ENCODE measurements at regions not wholly inside any gene's neighbourhood (a gene's known extent, or its start where the extent isn't known, plus 50 kb on each side); places are given as distances from the start of the nearest gene placed in this dataset.

GRCh38 chr17:54007855-54008254 lies 185.1 kb downstream of the KIF2B start:
- no peak overlapping the region for H4K5ac ChIP-seq (ENCODE audit: low read length)
- no peaks in the 10 kb centered on the region for H3K79me1 ChIP-seq (ENCODE audit: low read length)
- peak; percentile 18 for DNase-seq
- no peak overlapping the region for H3K27ac ChIP-seq (ENCODE audit: low read depth, low read length)
- H3K9ac ChIP-seq (ENCODE audit: low read length): no peak overlapping the region
- H3K4ac ChIP-seq (ENCODE audit: low read depth, low read length): no peak overlapping the region
- no peak overlapping the region for H3K4me3 ChIP-seq (ENCODE audit: low read length)
- H3K4me1 ChIP-seq (ENCODE audit: control insufficient read depth, low read depth, low read length): no peaks in the 10 kb centered on the region
- WGBS (ENCODE audit: extremely low coverage, insufficient coverage, low lambda C conversion rate): no CpG with 5 or more reads among the region's 2 CpGs
- H2BK15ac ChIP-seq (replicated peaks; ENCODE audit: low read depth): no peak overlapping the region
- no peaks in the 10 kb centered on the region for H3K79me2 ChIP-seq (ENCODE audit: control insufficient read depth, insufficient read depth, low read length)
- no peak overlapping the region for H3K18ac ChIP-seq (ENCODE audit: low read length)
- H3K56ac ChIP-seq (ENCODE audit: low read length): no peak overlapping the region
- no peak overlapping the region for H3K4me2 ChIP-seq (ENCODE audit: low read length)
- no peaks in the 10 kb centered on the region for H3K27me3 ChIP-seq (ENCODE audit: insufficient read depth, low read length, poor library complexity)
- no peak overlapping the region for H2BK120ac ChIP-seq (ENCODE audit: low read depth, low read length)
- no peak overlapping the region for H3K23ac ChIP-seq (ENCODE audit: low read length)
- no peak overlapping the region for H2BK5ac ChIP-seq (ENCODE audit: low read length)
- H3K36me3 ChIP-seq (ENCODE audit: control insufficient read depth, insufficient read depth, low read length): no peaks in the 10 kb centered on the region
- H2AK5ac ChIP-seq (ENCODE audit: low read length): no peak overlapping the region
- H4K8ac ChIP-seq (ENCODE audit: low read depth, low read length): no peak overlapping the region

GRCh38 chr17:54009502-54009901 lies 186.8 kb downstream of the KIF2B start:
- Histone ChIP-seq H3K4me3 (ENCODE audit: low read length) (no peak overlapping the region), H2BK15ac (replicated peaks; ENCODE audit: low read depth) (no peak overlapping the region), H3K9ac (ENCODE audit: low read length) (no peak overlapping the region), H4K5ac (ENCODE audit: low read length) (no peak overlapping the region), H4K8ac (ENCODE audit: low read depth, low read length) (no peak overlapping the region), H3K18ac (ENCODE audit: low read length) (no peak overlapping the region), H3K56ac (ENCODE audit: low read length) (no peak overlapping the region), H3K27ac (ENCODE audit: low read depth, low read length) (no peak overlapping the region), H3K79me2 (ENCODE audit: control insufficient read depth, insufficient read depth, low read length) (no peaks in the 10 kb centered on the region), H3K36me3 (ENCODE audit: control insufficient read depth, insufficient read depth, low read length) (no peaks in the 10 kb centered on the region), H3K4me1 (ENCODE audit: control insufficient read depth, low read depth, low read length) (no peaks in the 10 kb centered on the region), H2BK5ac (ENCODE audit: low read length) (no peak overlapping the region), H2BK120ac (ENCODE audit: low read depth, low read length) (no peak overlapping the region), H3K4ac (ENCODE audit: low read depth, low read length) (no peak overlapping the region), H3K4me2 (ENCODE audit: low read length) (no peak overlapping the region), H2AK5ac (ENCODE audit: low read length) (no peak overlapping the region), H3K79me1 (ENCODE audit: low read length) (no peaks in the 10 kb centered on the region), H3K23ac (ENCODE audit: low read length) (no peak overlapping the region), H3K27me3 (ENCODE audit: insufficient read depth, low read length, poor library complexity) (no peaks in the 10 kb centered on the region)
- no CpG with 5 or more reads among the region's 4 CpGs for WGBS (ENCODE audit: extremely low coverage, insufficient coverage, low lambda C conversion rate)
- DNase-seq: no peak

- H3K4ac ChIP-seq (ENCODE audit: low read depth, low read length): no peak overlapping the region
- H3K36me3 ChIP-seq (ENCODE audit: control insufficient read depth, insufficient read depth, low read length): no peaks in the 10 kb centered on the region
- peak; percentile 31 for DNase-seq
- no peak overlapping the region for H3K9ac ChIP-seq (ENCODE audit: low read length)
- no peaks in the 10 kb centered on the region for H3K79me2 ChIP-seq (ENCODE audit: control insufficient read depth, insufficient read depth, low read length)
- no peak overlapping the region for H2BK15ac ChIP-seq (replicated peaks; ENCODE audit: low read depth)
- no peaks in the 10 kb centered on the region for H3K79me1 ChIP-seq (ENCODE audit: low read length)
- H3K23ac ChIP-seq (ENCODE audit: low read length): no peak overlapping the region
- H3K4me1 ChIP-seq (ENCODE audit: control insufficient read depth, low read depth, low read length): no peaks in the 10 kb centered on the region
- H2BK5ac ChIP-seq (ENCODE audit: low read length): no peak overlapping the region
- no peak overlapping the region for H2BK120ac ChIP-seq (ENCODE audit: low read depth, low read length)
- no peak overlapping the region for H3K4me3 ChIP-seq (ENCODE audit: low read length)
- no CpG with 5 or more reads among the region's 2 CpGs for WGBS (ENCODE audit: extremely low coverage, insufficient coverage, low lambda C conversion rate)
- H3K56ac ChIP-seq (ENCODE audit: low read length): no peak overlapping the region
- no peak overlapping the region for H4K5ac ChIP-seq (ENCODE audit: low read length)
- no peak overlapping the region for H3K4me2 ChIP-seq (ENCODE audit: low read length)
- H4K8ac ChIP-seq (ENCODE audit: low read depth, low read length): no peak overlapping the region
- H3K18ac ChIP-seq (ENCODE audit: low read length): no peak overlapping the region
- no peak overlapping the region for H3K27ac ChIP-seq (ENCODE audit: low read depth, low read length)
- H3K27me3 ChIP-seq (ENCODE audit: insufficient read depth, low read length, poor library complexity): no peaks in the 10 kb centered on the region
- H2AK5ac ChIP-seq (ENCODE audit: low read length): no peak overlapping the region
Observed at GRCh38 chr17:54013072-54013471, 190.3 kb downstream of the KIF2B start.

- Histone ChIP-seq H3K36me3 (ENCODE audit: control insufficient read depth, insufficient read depth, low read length) (no peaks in the 10 kb centered on the region), H3K4ac (ENCODE audit: low read depth, low read length) (no peak overlapping the region), H3K27ac (ENCODE audit: low read depth, low read length) (no peak overlapping the region), H2AK5ac (ENCODE audit: low read length) (no peak overlapping the region), H3K4me3 (ENCODE audit: low read length) (no peak overlapping the region), H3K9ac (ENCODE audit: low read length) (no peak overlapping the region), H3K23ac (ENCODE audit: low read length) (no peak overlapping the region), H3K18ac (ENCODE audit: low read length) (no peak overlapping the region), H4K8ac (ENCODE audit: low read depth, low read length) (no peak overlapping the region), H3K79me1 (ENCODE audit: low read length) (no peaks in the 10 kb centered on the region), H3K79me2 (ENCODE audit: control insufficient read depth, insufficient read depth, low read length) (no peaks in the 10 kb centered on the region), H2BK120ac (ENCODE audit: low read depth, low read length) (no peak overlapping the region), H4K5ac (ENCODE audit: low read length) (no peak overlapping the region), H2BK15ac (replicated peaks; ENCODE audit: low read depth) (no peak overlapping the region), H3K56ac (ENCODE audit: low read length) (no peak overlapping the region), H2BK5ac (ENCODE audit: low read length) (no peak overlapping the region), H3K4me2 (ENCODE audit: low read length) (no peak overlapping the region), H3K27me3 (ENCODE audit: insufficient read depth, low read length, poor library complexity) (no peaks in the 10 kb centered on the region), H3K4me1 (ENCODE audit: control insufficient read depth, low read depth, low read length) (no peaks in the 10 kb centered on the region)
- no peak for DNase-seq
- no CpG with 5 or more reads among the region's 2 CpGs for WGBS (ENCODE audit: extremely low coverage, insufficient coverage, low lambda C conversion rate)
Observed at GRCh38 chr17:54015734-54016133, 193.0 kb downstream of the KIF2B start.

GRCh38 chr17:54021418-54021817 lies 198.7 kb downstream of the KIF2B start:
- Histone ChIP-seq H2BK15ac (replicated peaks; ENCODE audit: low read depth) (no peak overlapping the region), H4K8ac (ENCODE audit: low read depth, low read length) (no peak overlapping the region), H3K36me3 (ENCODE audit: control insufficient read depth, insufficient read depth, low read length) (no peaks in the 10 kb centered on the region), H3K79me1 (ENCODE audit: low read length) (no peaks in the 10 kb centered on the region), H3K27ac (ENCODE audit: low read depth, low read length) (no peak overlapping the region), H2BK5ac (ENCODE audit: low read length) (no peak overlapping the region), H3K4me1 (ENCODE audit: control insufficient read depth, low read depth, low read length) (no peaks in the 10 kb centered on the region), H2BK120ac (ENCODE audit: low read depth, low read length) (no peak overlapping the region), H3K79me2 (ENCODE audit: control insufficient read depth, insufficient read depth, low read length) (no peaks in the 10 kb centered on the region), H3K9ac (ENCODE audit: low read length) (no peak overlapping the region), H3K4me3 (ENCODE audit: low read length) (no peak overlapping the region), H2AK5ac (ENCODE audit: low read length) (no peak overlapping the region), H3K23ac (ENCODE audit: low read length) (no peak overlapping the region), H3K56ac (ENCODE audit: low read length) (no peak overlapping the region), H3K4me2 (ENCODE audit: low read length) (no peak overlapping the region), H3K18ac (ENCODE audit: low read length) (no peak overlapping the region), H3K27me3 (ENCODE audit: insufficient read depth, low read length, poor library complexity) (no peaks in the 10 kb centered on the region), H4K5ac (ENCODE audit: low read length) (no peak overlapping the region), H3K4ac (ENCODE audit: low read depth, low read length) (no peak overlapping the region)
- no CpG with 5 or more reads among the region's 1 CpG for WGBS (ENCODE audit: extremely low coverage, insufficient coverage, low lambda C conversion rate)
- no peak for DNase-seq

GRCh38 chr17:54028986-54029580 lies 206.4 kb downstream of the KIF2B start:
- Histone ChIP-seq H2BK120ac (ENCODE audit: low read depth, low read length) (no peak overlapping the region), H3K27me3 (ENCODE audit: insufficient read depth, low read length, poor library complexity) (no peaks in the 10 kb centered on the region), H3K79me1 (ENCODE audit: low read length) (no peaks in the 10 kb centered on the region), H3K79me2 (ENCODE audit: control insufficient read depth, insufficient read depth, low read length) (no peaks in the 10 kb centered on the region), H2BK5ac (ENCODE audit: low read length) (no peak overlapping the region), H4K8ac (ENCODE audit: low read depth, low read length) (no peak overlapping the region), H3K4ac (ENCODE audit: low read depth, low read length) (no peak overlapping the region), H3K56ac (ENCODE audit: low read length) (no peak overlapping the region), H3K4me2 (ENCODE audit: low read length) (no peak overlapping the region), H3K4me3 (ENCODE audit: low read length) (no peak overlapping the region), H3K36me3 (ENCODE audit: control insufficient read depth, insufficient read depth, low read length) (no peaks in the 10 kb centered on the region), H3K23ac (ENCODE audit: low read length) (no peak overlapping the region), H3K27ac (ENCODE audit: low read depth, low read length) (no peak overlapping the region), H3K4me1 (ENCODE audit: control insufficient read depth, low read depth, low read length) (no peaks in the 10 kb centered on the region), H2AK5ac (ENCODE audit: low read length) (no peak overlapping the region), H2BK15ac (replicated peaks; ENCODE audit: low read depth) (no peak overlapping the region), H3K9ac (ENCODE audit: low read length) (no peak overlapping the region), H3K18ac (ENCODE audit: low read length) (no peak overlapping the region), H4K5ac (ENCODE audit: low read length) (no peak overlapping the region)
- peak; percentile 20 for DNase-seq
